Testis (tissue), 2 donors: ENCODE measurements at regions not wholly inside any gene's neighbourhood (a gene's known extent, or its start where the extent isn't known, plus 50 kb on each side); places are given as distances from the start of the nearest gene placed in this dataset.
"Not testable (repeated sequence)": the region's sequence is repeated elsewhere in the genome, so short reads cannot be mapped to it uniquely, and the experiment has no call there.

Experiments used
- DNase-seq: peaks from one replicate; pipeline ENCODE4 v3.0.0-alpha.2; 2019
- H3K27ac ChIP-seq, 2 donors: fragments of 200-600 bp; sonication (generic); one replicate each; pipeline ENCODE4 v1.5.1; 2019
- H3K27me3 ChIP-seq: fragments of 200-600 bp; sonication (generic); one replicate; pipeline ENCODE4 v1.5.1; 2019
- H3K36me3 ChIP-seq: fragments of 200-600 bp; sonication (generic); one replicate; pipeline ENCODE4 v1.5.1; 2017; ENCODE audit warnings: low read depth; ENCODE audit errors: missing control alignments
- H3K4me1 ChIP-seq: fragments of 200-600 bp; sonication (generic); one replicate; pipeline ENCODE4 v1.5.1; 2019
- H3K4me3 ChIP-seq, 2 donors: fragments of 200-600 bp; sonication (generic); one replicate each; pipeline ENCODE4 v1.5.1; 2017 to 2019
- H3K9me3 ChIP-seq: fragments of 200-600 bp; sonication (generic); one replicate; pipeline ENCODE4 v1.5.1; 2017
- POLR2A ChIP-seq: fragments of 450-650 bp; IDR thresholded peaks from one replicate; pipeline ENCODE4 v1.6.1; 2017; ENCODE audit warnings: antibody characterized with exemption, mild to moderate bottlenecking, moderate library complexity
- WGBS, 2 donors: methylation state at CpG; one replicate each; pipeline ENCODE4 v1.1.5; 2018; 5-methylcytosine and 5-hydroxymethylcytosine counted together
- intact Hi-C: fragments of 100-400 bp; cut with DNase I; formaldehyde crosslinking; loops from one replicate; pipeline ENCODE4 v1.15.1; 2023; ENCODE audit warnings: low total_unique reads
- TF ChIP-seq, protein P1 (sequence below), 3 experiments: fragments of 450-650 bp in 2 of 3; fragments of 200-600 bp in 1 of 3; sonication (generic) in 1 of 3; IDR thresholded peaks; one replicate each; pipeline ENCODE4 v1.5.1; 2016 to 2019; ENCODE audit warnings: antibody characterized with exemption in 3 of 3, mild to moderate bottlenecking in 2 of 3, moderate library complexity in 1 of 3

DNA sequence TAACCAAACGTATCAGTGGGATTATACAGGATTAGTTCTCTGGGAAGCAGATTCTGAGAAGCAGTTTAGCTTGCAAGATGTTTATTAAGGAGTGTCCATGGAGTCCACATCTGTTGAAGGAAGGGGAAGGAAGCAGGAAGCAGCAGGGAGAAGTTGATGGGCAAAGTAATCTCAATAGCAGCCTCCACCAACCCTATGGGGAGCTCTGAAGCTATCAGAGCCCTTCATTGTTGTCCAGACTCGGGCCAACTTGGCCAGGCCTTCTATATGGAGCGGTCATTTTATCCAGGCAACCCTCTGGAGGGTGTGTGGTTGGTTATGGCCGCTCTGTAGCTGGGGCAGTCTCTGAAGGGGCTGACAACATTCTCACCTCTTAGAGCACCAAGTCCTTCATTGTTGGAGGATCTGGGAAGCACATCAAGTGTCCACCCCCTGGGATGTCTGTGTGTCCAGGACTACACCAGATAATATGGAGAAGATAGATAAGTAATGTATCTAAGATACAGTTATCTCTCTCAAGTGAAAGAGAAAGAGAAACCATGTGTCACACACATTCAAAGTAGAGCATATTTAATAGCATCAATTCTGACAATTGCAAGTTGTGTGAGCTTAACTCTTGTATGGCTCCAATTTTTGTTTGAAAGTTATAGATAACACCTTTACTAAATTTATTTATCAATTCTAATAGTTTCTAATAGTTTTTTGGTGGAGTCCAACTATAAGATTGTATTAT, 101.7 kb upstream of the TRIM77 start:
- Histone ChIP-seq H3K4me3 (no peak overlapping the region), H3K27ac (no peak overlapping the region), H3K27me3 (no peaks in the 10 kb centered on the region), H3K4me1 (no peaks in the 10 kb centered on the region), H3K36me3 (no peaks in the 10 kb centered on the region), H3K9me3 (no peaks in the 10 kb centered on the region)
- 85 to 86% methylated on average over 4 of the region's 4 CpGs for WGBS, 2 donors
- DNase-seq = no peak
- TF ChIP-seq, protein P1, sequence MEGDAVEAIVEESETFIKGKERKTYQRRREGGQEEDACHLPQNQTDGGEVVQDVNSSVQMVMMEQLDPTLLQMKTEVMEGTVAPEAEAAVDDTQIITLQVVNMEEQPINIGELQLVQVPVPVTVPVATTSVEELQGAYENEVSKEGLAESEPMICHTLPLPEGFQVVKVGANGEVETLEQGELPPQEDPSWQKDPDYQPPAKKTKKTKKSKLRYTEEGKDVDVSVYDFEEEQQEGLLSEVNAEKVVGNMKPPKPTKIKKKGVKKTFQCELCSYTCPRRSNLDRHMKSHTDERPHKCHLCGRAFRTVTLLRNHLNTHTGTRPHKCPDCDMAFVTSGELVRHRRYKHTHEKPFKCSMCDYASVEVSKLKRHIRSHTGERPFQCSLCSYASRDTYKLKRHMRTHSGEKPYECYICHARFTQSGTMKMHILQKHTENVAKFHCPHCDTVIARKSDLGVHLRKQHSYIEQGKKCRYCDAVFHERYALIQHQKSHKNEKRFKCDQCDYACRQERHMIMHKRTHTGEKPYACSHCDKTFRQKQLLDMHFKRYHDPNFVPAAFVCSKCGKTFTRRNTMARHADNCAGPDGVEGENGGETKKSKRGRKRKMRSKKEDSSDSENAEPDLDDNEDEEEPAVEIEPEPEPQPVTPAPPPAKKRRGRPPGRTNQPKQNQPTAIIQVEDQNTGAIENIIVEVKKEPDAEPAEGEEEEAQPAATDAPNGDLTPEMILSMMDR (IDR thresholded peaks at IDR 0.05) = no peak
- TF ChIP-seq POLR2A = no peak
- intact Hi-C loops = no loop called here

DNA sequence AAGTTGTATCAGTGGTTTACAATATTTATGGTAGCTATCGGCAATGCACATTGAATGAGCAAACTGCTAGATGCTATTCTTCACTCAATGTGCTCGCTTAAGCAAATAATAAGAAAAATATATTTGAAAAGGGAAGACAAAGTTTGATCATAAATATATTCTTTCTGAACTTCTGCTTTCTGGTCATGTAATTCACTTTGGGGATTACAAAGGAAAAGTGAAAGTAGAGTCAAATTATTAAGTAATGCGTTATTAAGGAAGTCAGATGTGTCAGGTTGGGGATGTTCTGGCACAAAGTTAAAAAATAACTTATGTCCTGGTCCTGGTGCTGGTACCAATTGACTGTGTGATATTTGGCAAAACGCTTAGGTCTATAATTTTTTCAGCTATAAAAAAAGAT, 98.0 kb upstream of the TRIM77 start:
- no peaks in the 10 kb centered on the region for H3K27me3 ChIP-seq
- intact Hi-C loops = no loop called here
- no peaks in the 10 kb centered on the region for H3K4me1 ChIP-seq
- 72 to 81% methylated on average over 4 of the region's 4 CpGs for WGBS, 2 donors
- no peak for DNase-seq
- H3K4me3 ChIP-seq = no peak overlapping the region
- TF ChIP-seq POLR2A = no peak
- TF ChIP-seq, protein P1 (IDR thresholded peaks at IDR 0.05) = no peak
- no peak overlapping the region for H3K27ac ChIP-seq
- no peaks in the 10 kb centered on the region for H3K9me3 ChIP-seq
- H3K36me3 ChIP-seq = no peaks in the 10 kb centered on the region

DNA sequence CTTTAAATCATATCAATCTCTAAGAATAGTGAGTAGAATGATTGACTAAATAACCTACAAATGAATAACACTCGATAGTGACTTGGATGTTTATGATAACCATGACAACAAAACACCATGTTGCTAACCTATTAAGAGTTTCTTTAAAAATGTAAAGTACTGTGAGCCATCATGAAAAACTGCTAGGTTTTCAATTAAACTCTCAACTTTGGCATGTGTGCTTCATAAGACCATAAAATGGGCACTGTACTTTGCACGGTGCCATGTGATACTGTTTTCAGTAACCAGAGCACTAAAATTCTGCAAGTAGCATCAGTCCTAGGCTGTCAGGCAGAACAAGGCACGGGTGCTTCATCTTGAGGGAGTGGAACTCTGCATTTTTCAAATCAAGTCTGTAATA, 96.2 kb upstream of the TRIM77 start:
- no peak for TF ChIP-seq POLR2A
- TF ChIP-seq, protein P1 (IDR thresholded peaks at IDR 0.05) = no peak
- Histone ChIP-seq H3K27me3 (no peaks in the 10 kb centered on the region), H3K4me1 (no peaks in the 10 kb centered on the region), H3K27ac (no peak overlapping the region), H3K36me3 (no peaks in the 10 kb centered on the region), H3K4me3 (no peak overlapping the region), H3K9me3 (no peaks in the 10 kb centered on the region)
- 73 to 76% methylated on average over 3 of the region's 3 CpGs for WGBS, 2 donors
- intact Hi-C loops = no loop called here
- DNase-seq = no peak

DNA sequence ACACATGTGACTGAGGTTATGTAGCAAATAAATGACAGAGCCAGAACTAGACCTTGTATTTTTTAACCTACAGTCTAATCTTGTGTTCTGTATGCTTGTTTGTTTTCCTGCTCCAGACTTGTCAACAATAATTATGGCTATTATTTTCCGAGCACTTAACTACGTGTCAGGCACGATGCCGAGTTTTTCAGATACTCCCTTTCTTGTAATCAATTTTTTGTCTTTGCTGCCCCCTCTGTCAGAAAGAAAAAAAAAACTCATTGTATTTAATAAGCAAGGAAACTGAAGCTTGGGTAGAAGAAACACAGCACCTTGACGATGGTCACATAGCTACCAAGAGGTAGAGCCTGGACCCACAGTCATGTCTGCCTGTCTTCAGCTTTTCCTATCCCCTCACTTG, 95.7 kb upstream of the TRIM77 start:
- H3K4me3 ChIP-seq, H3K36me3 ChIP-seq, H3K9me3 ChIP-seq, intact Hi-C loops, H3K27me3 ChIP-seq, H3K4me1 ChIP-seq, H3K27ac ChIP-seq: not testable (repeated sequence)
- peak; percentile 14 for DNase-seq
- 33 to 40% methylated on average over 5 of the region's 5 CpGs for WGBS, 2 donors

DNA sequence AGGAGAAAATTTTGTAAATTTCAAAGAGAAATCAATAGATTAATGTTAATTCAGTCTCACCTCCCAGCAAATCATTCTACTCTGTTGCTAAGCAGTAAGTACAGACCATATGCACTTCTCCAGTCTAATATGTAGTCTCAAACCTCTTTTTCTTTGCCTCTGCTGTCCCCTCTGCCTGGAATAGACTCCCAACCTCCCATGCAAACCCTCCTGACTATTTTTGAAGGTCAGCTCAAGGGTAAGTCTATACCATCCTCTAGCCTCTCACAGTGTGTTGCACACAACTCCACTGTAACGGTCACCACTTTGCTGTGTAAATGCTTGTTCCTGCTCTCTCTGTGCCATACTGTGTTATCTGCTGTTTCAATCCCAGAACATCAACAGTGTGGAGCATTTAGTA, 94.5 kb upstream of the TRIM77 start:
- DNase-seq, H3K36me3 ChIP-seq, H3K4me3 ChIP-seq, intact Hi-C loops, H3K9me3 ChIP-seq, H3K27me3 ChIP-seq, H3K4me1 ChIP-seq, H3K27ac ChIP-seq: not testable (repeated sequence)
- 86 to 94% methylated on average over 1 of the region's 1 CpG for WGBS, 2 donors

DNA sequence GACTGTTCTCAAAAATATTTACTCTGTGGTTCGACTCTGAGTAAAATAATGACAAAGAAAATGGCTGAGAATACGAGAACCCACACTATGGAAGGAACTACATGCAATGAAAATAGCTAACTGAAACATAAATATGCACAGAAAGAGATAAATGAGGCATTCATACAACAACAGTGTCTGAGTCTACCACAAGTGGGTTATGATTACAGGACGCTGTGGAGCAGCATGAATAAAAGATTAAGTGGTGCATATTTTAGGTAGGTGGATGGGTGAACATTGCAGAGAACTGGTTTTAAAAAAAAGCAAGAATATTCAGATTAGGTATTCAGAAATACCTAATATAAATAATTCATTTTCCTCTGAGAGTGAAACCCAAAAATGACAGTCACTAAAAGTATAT, 93.9 kb upstream of the TRIM77 start:
- H3K4me3 ChIP-seq, H3K36me3 ChIP-seq, DNase-seq, H3K4me1 ChIP-seq, H3K9me3 ChIP-seq, H3K27me3 ChIP-seq, H3K27ac ChIP-seq, intact Hi-C loops: not testable (repeated sequence)
- 74 to 86% methylated on average over 3 of the region's 3 CpGs for WGBS, 2 donors
